OCI-LY7 (cell line): ENCODE measurements at regions not wholly inside any gene's neighbourhood (a gene's known extent, or its start where the extent isn't known, plus 50 kb on each side); places are given as distances from the start of the nearest gene placed in this dataset.

Experiments
- BruUV-seq: library from RNA; stranded (reverse); fragments of 400-500 nt; replicated peaks from 2 replicates; lab custom pipeline; 2021; lab: Mats Ljungman, UMichigan
- CTCF ChIA-PET: fragments of 300-600 bp; sonication (Branson Sonifier 250); formaldehyde crosslinking; loops from one replicate; lab custom pipeline; 2022; ENCODE audit warnings: antibody characterized with exemption; ENCODE audit not compliant: unreplicated experiment; lab: Charles Lee
- POLR2A ChIA-PET: fragments of 300-600 bp; sonication (Branson Sonifier 250); formaldehyde crosslinking; loops from one replicate; lab custom pipeline; 2022; ENCODE audit warnings: antibody characterized with exemption; lab: Charles Lee
- DNase-seq: peaks from one replicate; pipeline ENCODE4 v3.0.0-alpha.2; 2015; ENCODE audit warnings: low spot score
- H2AFZ ChIP-seq: fragments of 200-600 bp; sonication (generic), shearing (Covaris generic); 2 replicates; pipeline ENCODE4 v1.6.1; 2014; ENCODE audit warnings: mild to moderate bottlenecking, antibody characterized with exemption, low read length, moderate library complexity
- H3K27ac ChIP-seq: fragments of 200-600 bp; sonication (generic); 2 replicates; pipeline ENCODE4 v1.5.1; 2014; ENCODE audit warnings: mixed run types, low read depth, mild to moderate bottlenecking, moderate library complexity, low read length, inconsistent platforms; ENCODE audit not compliant: poor library complexity, severe bottlenecking
- H3K36me3 ChIP-seq: fragments of 200-600 bp; sonication (generic); 2 replicates; pipeline ENCODE4 v1.6.1; 2014; ENCODE audit warnings: mild to moderate bottlenecking, antibody characterized with exemption, low read length, moderate library complexity, mixed read lengths; ENCODE audit not compliant: insufficient read depth
- H3K4me1 ChIP-seq: fragments of 200-600 bp; sonication (generic); 2 replicates; pipeline ENCODE4 v1.5.1; 2014; ENCODE audit warnings: mild to moderate bottlenecking, low read length; ENCODE audit not compliant: insufficient read depth, poor library complexity, severe bottlenecking
- H3K4me2 ChIP-seq: fragments of 200-600 bp; sonication (generic); 2 replicates; pipeline ENCODE4 v1.6.1; 2014; ENCODE audit warnings: mild to moderate bottlenecking, low read length
- H3K4me3 ChIP-seq: fragments of 200-600 bp; sonication (generic); 2 replicates; pipeline ENCODE4 v1.5.1; 2014; ENCODE audit warnings: mild to moderate bottlenecking, low read depth, low read length; ENCODE audit not compliant: poor library complexity, severe bottlenecking
- H3K79me2 ChIP-seq: fragments of 200-600 bp; sonication (generic); 2 replicates; pipeline ENCODE4 v1.6.1; 2016; ENCODE audit warnings: low read depth, mild to moderate bottlenecking, low read length, moderate library complexity, mixed read lengths; ENCODE audit not compliant: insufficient read depth
- H3K9me2 ChIP-seq: fragments of 200-600 bp; sonication (generic); 2 replicates; pipeline ENCODE4 v1.6.1; 2016; ENCODE audit warnings: mild to moderate bottlenecking, low read length, mixed read lengths; ENCODE audit not compliant: insufficient read depth
- H3K9me3 ChIP-seq: fragments of 200-600 bp; sonication (generic); 2 replicates; pipeline ENCODE4 v1.6.1; 2014; ENCODE audit warnings: mild to moderate bottlenecking, mixed run types, low read length, mixed read lengths
- H4K20me1 ChIP-seq: fragments of 200-600 bp; sonication (generic); 2 replicates; pipeline ENCODE4 v1.6.1; 2014; ENCODE audit warnings: mild to moderate bottlenecking, antibody characterized with exemption, low read length, moderate library complexity, mixed read lengths; ENCODE audit not compliant: insufficient read depth
- EZH2phosphoT487 ChIP-seq: fragments of 200-600 bp; sonication (generic); IDR thresholded peaks from 2 replicates; pipeline ENCODE4 v1.6.1; 2018; ENCODE audit warnings: low read depth, borderline replicate concordance, mild to moderate bottlenecking, mixed run types, antibody characterized with exemption, low read length, moderate library complexity, mixed read lengths
- intact Hi-C: fragments of 100-400 bp; cut with micrococcal nuclease; formaldehyde crosslinking; loops from one replicate; pipeline ENCODE4 v1.10.0; 2022; ENCODE audit not compliant: unreplicated experiment
- TF ChIP-seq, protein P1 (sequence below): fragments of 200-600 bp; sonication (generic); conservative IDR thresholded peaks from 2 replicates; pipeline ENCODE4 v1.5.1; 2014; ENCODE audit warnings: mild to moderate bottlenecking, antibody characterized with exemption, low read length, moderate library complexity, mixed read lengths

DNA sequence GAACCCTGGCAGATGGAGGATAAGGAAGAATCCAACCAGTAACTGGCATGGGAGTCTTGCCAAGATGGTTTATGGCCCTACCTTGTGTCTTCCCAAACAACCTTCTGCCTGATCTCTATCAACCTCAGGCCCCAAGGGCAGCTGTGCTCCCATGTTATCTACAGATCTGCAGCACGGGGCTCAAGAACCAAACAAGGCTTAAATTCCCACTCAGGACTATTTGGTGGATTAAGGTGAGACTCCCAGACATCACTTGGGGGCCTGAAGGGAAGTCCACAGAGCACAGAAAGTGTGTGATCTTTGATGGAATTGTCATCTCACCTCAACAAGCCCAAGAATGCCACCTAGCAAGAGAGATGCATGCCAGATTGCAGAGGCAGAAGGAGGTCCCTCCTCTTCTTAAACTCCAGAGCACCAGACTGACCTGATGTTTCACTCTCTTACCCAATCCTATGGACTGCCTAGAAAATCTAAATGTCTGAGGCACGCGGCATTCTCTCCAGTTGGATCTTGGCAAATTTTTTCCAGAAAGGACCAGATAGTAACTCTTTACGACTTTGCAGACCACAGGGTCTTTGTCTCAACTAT is 759.5 kb upstream of the TBX3 start:
- Histone ChIP-seq H3K4me2 (no peak overlapping the region), H4K20me1 (no peaks in the 10 kb centered on the region), H3K27ac (no peak overlapping the region), H3K4me3 (no peak overlapping the region), H3K4me1 (no peaks in the 10 kb centered on the region), H3K79me2 (no peaks in the 10 kb centered on the region), H2AFZ (no peak overlapping the region), H3K9me3 (no peaks in the 10 kb centered on the region), H3K9me2 (no peaks in the 10 kb centered on the region), H3K36me3 (no peaks in the 10 kb centered on the region)
- intact Hi-C loops: no loop called here
- TF ChIP-seq EZH2phosphoT487: no peak
- TF ChIP-seq, protein P1, sequence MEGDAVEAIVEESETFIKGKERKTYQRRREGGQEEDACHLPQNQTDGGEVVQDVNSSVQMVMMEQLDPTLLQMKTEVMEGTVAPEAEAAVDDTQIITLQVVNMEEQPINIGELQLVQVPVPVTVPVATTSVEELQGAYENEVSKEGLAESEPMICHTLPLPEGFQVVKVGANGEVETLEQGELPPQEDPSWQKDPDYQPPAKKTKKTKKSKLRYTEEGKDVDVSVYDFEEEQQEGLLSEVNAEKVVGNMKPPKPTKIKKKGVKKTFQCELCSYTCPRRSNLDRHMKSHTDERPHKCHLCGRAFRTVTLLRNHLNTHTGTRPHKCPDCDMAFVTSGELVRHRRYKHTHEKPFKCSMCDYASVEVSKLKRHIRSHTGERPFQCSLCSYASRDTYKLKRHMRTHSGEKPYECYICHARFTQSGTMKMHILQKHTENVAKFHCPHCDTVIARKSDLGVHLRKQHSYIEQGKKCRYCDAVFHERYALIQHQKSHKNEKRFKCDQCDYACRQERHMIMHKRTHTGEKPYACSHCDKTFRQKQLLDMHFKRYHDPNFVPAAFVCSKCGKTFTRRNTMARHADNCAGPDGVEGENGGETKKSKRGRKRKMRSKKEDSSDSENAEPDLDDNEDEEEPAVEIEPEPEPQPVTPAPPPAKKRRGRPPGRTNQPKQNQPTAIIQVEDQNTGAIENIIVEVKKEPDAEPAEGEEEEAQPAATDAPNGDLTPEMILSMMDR: no peak
- ChIA-PET POLR2A (interaction anchor here (0.6 kb wide), 1 partner anchor 526 kb away, joined by 4 read pairs; no protein-coding TSS in a partner anchor), CTCF (no interaction called here)
- BruUV-seq: no TSS peak
- DNase-seq: no peak

DNA sequence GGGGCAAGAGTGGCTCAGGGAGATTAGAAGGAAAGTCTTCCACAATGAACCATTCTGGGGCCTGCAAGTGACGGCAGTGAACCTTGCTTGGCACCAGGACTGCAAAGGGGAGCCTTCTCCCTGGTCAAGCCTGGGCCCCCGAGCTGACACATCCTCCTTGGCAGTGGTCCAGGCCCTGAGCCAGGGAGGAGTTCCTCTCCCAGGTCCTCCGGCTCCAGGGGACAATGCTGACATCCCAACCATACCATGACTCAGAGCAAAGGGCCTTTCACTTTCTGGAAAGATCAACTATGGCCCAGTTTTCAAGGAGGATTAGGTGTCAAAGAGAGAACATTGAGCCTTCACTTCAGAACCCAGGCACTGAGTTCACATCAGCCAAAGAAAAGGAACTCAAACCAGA is 756.5 kb upstream of the TBX3 start:
- CTCF ChIA-PET: no interaction called here
- no peak for DNase-seq
- Histone ChIP-seq H3K9me2 (no peaks in the 10 kb centered on the region), H3K27ac (no peak overlapping the region), H3K4me2 (no peak overlapping the region), H4K20me1 (no peaks in the 10 kb centered on the region), H3K4me3 (no peak overlapping the region), H3K36me3 (no peaks in the 10 kb centered on the region), H3K79me2 (no peaks in the 10 kb centered on the region), H3K9me3 (no peaks in the 10 kb centered on the region), H3K4me1 (no peaks in the 10 kb centered on the region), H2AFZ (no peak overlapping the region)
- BruUV-seq: no TSS peak
- intact Hi-C loops: no loop called here
- POLR2A ChIA-PET: no interaction called here
- no peak for TF ChIP-seq EZH2phosphoT487
- TF ChIP-seq, protein P1: no peak

DNA sequence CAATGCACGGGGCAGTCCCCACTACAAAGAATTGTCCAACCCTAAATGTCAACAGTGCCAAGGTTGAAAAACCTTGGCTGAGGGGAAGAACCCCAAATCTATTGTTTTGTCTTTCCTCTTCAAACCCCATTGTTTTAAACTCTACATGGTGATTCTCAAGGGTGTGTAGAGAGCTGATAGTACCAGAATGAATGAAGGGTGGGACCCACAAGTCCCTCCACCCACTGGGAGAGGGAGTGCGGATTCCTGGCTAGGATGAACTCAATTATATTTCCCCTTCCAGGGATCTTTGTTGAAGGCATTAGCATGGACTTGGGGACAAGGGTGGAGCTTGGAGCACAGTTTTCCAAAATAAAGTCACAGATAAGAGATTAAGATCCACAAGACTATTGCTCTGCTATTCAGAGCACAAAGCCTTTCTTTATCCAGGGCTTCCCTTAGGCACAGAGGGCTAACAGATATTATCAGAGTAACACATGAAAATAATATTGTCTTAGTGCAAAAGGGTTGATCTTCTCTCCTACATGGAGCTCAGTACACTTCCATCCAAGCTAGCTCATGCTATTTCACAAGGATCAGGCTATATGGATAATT is 755.1 kb upstream of the TBX3 start:
- Histone ChIP-seq H4K20me1 (no peaks in the 10 kb centered on the region), H2AFZ (no peak overlapping the region), H3K9me3 (no peaks in the 10 kb centered on the region), H3K4me1 (no peaks in the 10 kb centered on the region), H3K79me2 (no peaks in the 10 kb centered on the region), H3K27ac (no peak overlapping the region), H3K4me3 (no peak overlapping the region), H3K9me2 (no peaks in the 10 kb centered on the region), H3K4me2 (no peak overlapping the region), H3K36me3 (no peaks in the 10 kb centered on the region)
- ChIA-PET CTCF (no interaction called here), POLR2A (no interaction called here)
- intact Hi-C loops: no loop called here
- no peak for TF ChIP-seq EZH2phosphoT487
- TF ChIP-seq, protein P1: no peak
- DNase-seq: no peak
- no TSS peak for BruUV-seq
